Astrocyte of the cerebellum (primary cell): ENCODE measurements at regions not wholly inside any gene's neighbourhood (a gene's known extent, or its start where the extent isn't known, plus 50 kb on each side); places are given as distances from the start of the nearest gene placed in this dataset.

ENCODE experiments used
- DNase-seq: peaks from one replicate; pipeline ENCODE4 v3.0.0-alpha.2; 2011; ENCODE audit warnings: low read depth
- H3K4me3 ChIP-seq: 2 replicates; pipeline ENCODE4 v1.5.1; 2011; ENCODE audit warnings: mild to moderate bottlenecking, low read depth, low read length, moderate library complexity
- CTCF ChIP-seq: IDR thresholded peaks from 2 replicates; pipeline ENCODE4 v1.5.1; 2012; ENCODE audit warnings: low read length, low read depth, moderate library complexity, mild to moderate bottlenecking; ENCODE audit errors: missing control alignments
- in situ Hi-C: cut with HindIII; loops from 2 replicates; pipeline ENCODE4 v1.10.0; 2017; ENCODE audit warnings: low sequenced_read_pairs

- DNase-seq: no peak
- H3K4me3 ChIP-seq: no peak overlapping the region
- no peak for TF ChIP-seq CTCF
- in situ Hi-C loops: no loop called here
Observed at GRCh38 chr5:60274747-60275146, 381.2 kb upstream of the PDE4D start.

GRCh38 chr5:60271517-60271916, 378.0 kb upstream of the PDE4D start:
- in situ Hi-C loops: no loop called here
- no peak for DNase-seq
- no peak overlapping the region for H3K4me3 ChIP-seq
- TF ChIP-seq CTCF: no peak

DNA sequence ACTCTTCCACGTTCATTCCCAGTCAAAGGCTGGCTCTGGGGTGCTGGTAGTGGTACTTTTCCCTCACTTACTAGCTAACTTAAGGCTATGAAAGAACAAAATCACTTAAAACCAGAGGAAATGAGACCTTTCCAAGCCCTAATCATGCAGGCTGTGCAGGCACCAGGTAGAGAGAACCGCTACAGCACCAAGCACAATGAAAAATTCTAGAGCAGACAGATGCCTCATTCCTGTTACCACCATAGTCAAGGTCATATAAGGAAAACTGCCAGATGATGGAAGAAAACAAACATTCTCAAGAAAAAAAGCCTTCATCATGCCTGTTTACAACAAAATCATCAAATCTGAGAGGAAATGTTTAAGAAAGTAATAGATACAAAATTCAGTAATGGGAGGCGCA, 374.4 kb upstream of the PDE4D start:
- DNase-seq: no peak
- TF ChIP-seq CTCF: no peak
- no peak overlapping the region for H3K4me3 ChIP-seq
- in situ Hi-C loops: no loop called here

DNA sequence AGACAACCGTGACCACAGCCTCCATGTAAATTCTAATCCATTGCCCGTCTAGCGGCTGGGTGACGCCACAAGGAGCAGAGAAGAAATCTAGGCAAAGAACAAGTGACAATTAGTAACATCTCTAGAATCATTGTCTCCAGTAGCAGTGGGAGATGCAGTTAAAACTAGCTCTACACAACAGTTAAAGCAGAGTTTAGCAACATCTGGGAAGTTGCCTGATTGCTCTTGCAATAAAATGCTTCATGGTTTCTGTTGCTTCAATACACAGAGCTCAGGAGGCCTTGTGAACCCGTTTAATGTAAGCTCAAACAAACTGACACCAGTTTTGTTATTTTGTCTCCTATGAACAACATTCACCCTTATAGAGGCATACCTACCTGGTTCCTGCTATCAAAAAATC, 369.8 kb upstream of the PDE4D start:
- no peak overlapping the region for H3K4me3 ChIP-seq
- TF ChIP-seq CTCF: no peak
- in situ Hi-C loops: no loop called here
- DNase-seq: no peak

GRCh38 chr5:60262576-60263295, 369.2 kb upstream of the PDE4D start:
- H3K4me3 ChIP-seq: no peak overlapping the region
- no peak for TF ChIP-seq CTCF
- in situ Hi-C loops: no loop called here
- DNase-seq: no peak

DNA sequence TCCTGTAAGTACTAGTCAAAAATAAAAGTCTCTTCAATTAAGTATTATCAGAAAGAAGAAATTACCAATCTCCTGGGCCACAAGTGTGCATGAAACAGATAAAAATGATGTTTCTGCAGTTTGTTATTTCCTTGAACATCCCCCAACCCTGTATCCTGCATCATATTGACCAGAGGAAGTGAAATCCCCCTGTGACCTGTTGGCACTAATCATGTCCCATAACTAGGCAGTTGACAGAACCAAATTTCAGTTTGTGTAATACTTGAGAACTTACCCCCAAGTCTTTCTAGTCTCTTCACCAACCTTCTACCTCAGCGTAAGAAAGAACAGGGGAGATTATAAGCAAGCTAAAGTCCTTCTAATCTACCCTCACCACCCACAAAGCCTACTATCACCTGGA, 368.2 kb upstream of the PDE4D start:
- no peak for TF ChIP-seq CTCF
- H3K4me3 ChIP-seq: no peak overlapping the region
- no peak for DNase-seq
- in situ Hi-C loops: no loop called here
